ENCODE measurements at regions not wholly inside any gene's neighbourhood (a gene's known extent, or its start where the extent isn't known, plus 50 kb on each side); places are given as distances from the start of the nearest gene placed in this dataset.

DNA sequence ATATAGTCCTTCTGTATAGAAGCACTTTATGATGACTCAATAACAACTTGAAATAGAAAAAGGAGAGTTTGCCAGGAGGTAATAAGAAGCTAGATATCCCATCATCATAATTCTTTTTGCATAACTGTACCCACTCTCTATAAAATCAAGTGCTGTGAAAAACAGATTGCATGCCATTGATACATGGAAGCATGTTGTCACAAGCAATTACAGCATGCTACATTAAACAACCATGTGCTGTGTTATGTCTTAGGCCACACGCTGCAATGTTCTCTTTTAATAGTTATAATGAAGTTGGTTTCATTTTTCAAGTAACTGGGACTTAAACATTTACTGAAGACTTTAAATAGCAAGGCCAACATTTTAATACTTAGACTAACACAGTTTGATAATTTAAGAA, 264.2 kb downstream of the RPRM start:
- ATAC-seq (no peak), DNase-seq (ENCODE audit: low read depth, low spot score) (no peak)
- H3K79me2 ChIP-seq (ENCODE audit: insufficient read depth, low read length), result no peaks in the 10 kb centered on the region
- H3K27me3 ChIP-seq (ENCODE audit: insufficient read depth, low read length), result no peaks in the 10 kb centered on the region
- CTCF ChIA-PET, result no interaction called here
- TF ChIP-seq POLR2A (IDR thresholded peaks at IDR 0.05; ENCODE audit: borderline replicate concordance, extremely low read depth, insufficient read depth, insufficient read length) (no peak), JUND (IDR thresholded peaks at IDR 0.05) (no peak), CBX3 (IDR thresholded peaks at IDR 0.05; ENCODE audit: low read depth) (no peak), TCF7L2 (IDR thresholded peaks at IDR 0.05; ENCODE audit: borderline replicate concordance, extremely low read depth, insufficient read depth, insufficient read length) (no peak)
- H3K27ac ChIP-seq (ENCODE audit: low read depth, low read length), result no peak overlapping the region
- POLR2A ChIA-PET, result no interaction called here
- no peaks in the 10 kb centered on the region for H3K9me3 ChIP-seq (ENCODE audit: control insufficient read depth in 1 of 2, insufficient read depth in 1 of 2, low read depth in 1 of 2, low read length in 2 of 2)
- no peaks in the 10 kb centered on the region for H3K36me3 ChIP-seq (ENCODE audit: control insufficient read depth in 1 of 2, insufficient read depth in 2 of 2, low read length in 2 of 2)
- H4K20me1 ChIP-seq (ENCODE audit: insufficient read depth), result no peaks in the 10 kb centered on the region
- RAD21 ChIA-PET (ENCODE audit: low non-redundant PET in 1 of 2, low total read pairs in 2 of 2, uncharacterized antibody in 2 of 2, unreplicated experiment in 2 of 2), result no interaction called here
- no peak overlapping the region for H3K9ac ChIP-seq (ENCODE audit: low read length)
- H3K4me1 ChIP-seq (ENCODE audit: control insufficient read depth in 1 of 2, insufficient read depth in 2 of 2, low read length in 2 of 2), result no peaks in the 10 kb centered on the region
- no peak overlapping the region for H3K4me2 ChIP-seq (ENCODE audit: low read length)
- BruUV-seq (replicated peaks), result no TSS peak
- H2AFZ ChIP-seq (ENCODE audit: low read depth, low read length, poor library complexity, severe bottlenecking), result no peak overlapping the region
- intact Hi-C loops (cut with micrococcal nuclease), result no loop called here
- H3K9me2 ChIP-seq (ENCODE audit: insufficient read depth), result no peaks in the 10 kb centered on the region
- H3K4me3 ChIP-seq (replicated peaks in 1 of 2; ENCODE audit: low read depth in 1 of 2, low read length in 2 of 2), result no peak overlapping the region

DNA sequence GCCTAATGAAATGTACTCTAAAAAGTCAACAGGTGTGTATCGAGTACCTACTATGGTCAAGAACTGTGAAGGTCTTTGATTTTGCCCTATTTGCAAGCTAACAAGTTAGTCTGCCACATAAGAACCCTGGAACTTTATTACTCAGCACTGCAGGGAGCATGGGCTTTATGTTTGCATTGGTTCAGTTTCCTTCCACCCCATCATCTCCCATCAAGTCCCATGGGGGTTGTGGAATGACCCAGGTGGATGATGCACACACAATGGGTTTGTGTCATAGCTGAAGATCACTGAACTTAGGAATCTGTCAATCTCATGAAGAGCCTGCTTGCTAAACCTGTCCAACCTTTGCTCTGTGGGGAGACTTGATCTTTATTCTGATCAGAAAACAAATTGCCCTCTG, 265.5 kb downstream of the RPRM start:
- ATAC-seq (no peak), DNase-seq (ENCODE audit: low read depth, low spot score) (no peak)
- no TSS peak for BruUV-seq (replicated peaks)
- Histone ChIP-seq H3K4me1 (ENCODE audit: control insufficient read depth in 1 of 2, insufficient read depth in 2 of 2, low read length in 2 of 2) (no peaks in the 10 kb centered on the region), H4K20me1 (ENCODE audit: insufficient read depth) (no peaks in the 10 kb centered on the region), H3K9me2 (ENCODE audit: insufficient read depth) (no peaks in the 10 kb centered on the region), H3K36me3 (ENCODE audit: control insufficient read depth in 1 of 2, insufficient read depth in 2 of 2, low read length in 2 of 2) (no peaks in the 10 kb centered on the region), H2AFZ (ENCODE audit: low read depth, low read length, poor library complexity, severe bottlenecking) (no peak overlapping the region), H3K27ac (ENCODE audit: low read depth, low read length) (no peak overlapping the region), H3K4me3 (replicated peaks in 1 of 2; ENCODE audit: low read depth in 1 of 2, low read length in 2 of 2) (no peak overlapping the region), H3K4me2 (ENCODE audit: low read length) (no peak overlapping the region), H3K27me3 (ENCODE audit: insufficient read depth, low read length) (no peaks in the 10 kb centered on the region), H3K9me3 (ENCODE audit: control insufficient read depth in 1 of 2, insufficient read depth in 1 of 2, low read depth in 1 of 2, low read length in 2 of 2) (no peaks in the 10 kb centered on the region), H3K79me2 (ENCODE audit: insufficient read depth, low read length) (no peaks in the 10 kb centered on the region), H3K9ac (ENCODE audit: low read length) (no peak overlapping the region)
- TF ChIP-seq CEBPB (IDR thresholded peaks at IDR 0.05; ENCODE audit: low read depth) (no peak), CBX3 (IDR thresholded peaks at IDR 0.05; ENCODE audit: low read depth) (no peak)
- intact Hi-C loops (cut with micrococcal nuclease), result no loop called here
- POLR2A ChIA-PET, result no interaction called here
- CTCF ChIA-PET, result no interaction called here
- RAD21 ChIA-PET (ENCODE audit: low non-redundant PET in 1 of 2, low total read pairs in 2 of 2, uncharacterized antibody in 2 of 2, unreplicated experiment in 2 of 2), result no interaction called here

Data from HCT116 (cell line).